Dendritic cell treated with granulocyte-macrophage colony-stimulating factor and Interleukin-4, amounts not matched to agents 40 ng/mL and 50 ng/mL, for 4 days (primary cell): ENCODE measurements at regions not wholly inside any gene's neighbourhood (a gene's known extent, or its start where the extent isn't known, plus 50 kb on each side); places are given as distances from the start of the nearest gene placed in this dataset.

Experiments
- H3K27ac Mint-ChIP-seq: one replicate; pipeline ENCODE4 v1.8.0; 2022; ENCODE audit warnings: mild to moderate bottlenecking, mixed read lengths
- H3K27me3 Mint-ChIP-seq: one replicate; pipeline ENCODE4 v1.8.0; 2022; ENCODE audit warnings: mild to moderate bottlenecking, mixed read lengths
- H3K36me3 Mint-ChIP-seq: one replicate; pipeline ENCODE4 v1.8.0; 2022; ENCODE audit warnings: low read depth, mixed read lengths
- H3K4me1 Mint-ChIP-seq: one replicate; pipeline ENCODE4 v1.8.0; 2022; ENCODE audit warnings: low read depth, mixed read lengths
- H3K4me3 Mint-ChIP-seq: one replicate; pipeline ENCODE4 v1.8.0; 2022; ENCODE audit warnings: mild to moderate bottlenecking, moderate library complexity, mixed read lengths
- H3K9me3 Mint-ChIP-seq: one replicate; pipeline ENCODE4 v1.8.0; 2022; ENCODE audit warnings: mixed read lengths
- intact Hi-C: fragments of 100-400 bp; cut with micrococcal nuclease; formaldehyde crosslinking; loops from one replicate; pipeline ENCODE4 v1.15.0; 2022

DNA sequence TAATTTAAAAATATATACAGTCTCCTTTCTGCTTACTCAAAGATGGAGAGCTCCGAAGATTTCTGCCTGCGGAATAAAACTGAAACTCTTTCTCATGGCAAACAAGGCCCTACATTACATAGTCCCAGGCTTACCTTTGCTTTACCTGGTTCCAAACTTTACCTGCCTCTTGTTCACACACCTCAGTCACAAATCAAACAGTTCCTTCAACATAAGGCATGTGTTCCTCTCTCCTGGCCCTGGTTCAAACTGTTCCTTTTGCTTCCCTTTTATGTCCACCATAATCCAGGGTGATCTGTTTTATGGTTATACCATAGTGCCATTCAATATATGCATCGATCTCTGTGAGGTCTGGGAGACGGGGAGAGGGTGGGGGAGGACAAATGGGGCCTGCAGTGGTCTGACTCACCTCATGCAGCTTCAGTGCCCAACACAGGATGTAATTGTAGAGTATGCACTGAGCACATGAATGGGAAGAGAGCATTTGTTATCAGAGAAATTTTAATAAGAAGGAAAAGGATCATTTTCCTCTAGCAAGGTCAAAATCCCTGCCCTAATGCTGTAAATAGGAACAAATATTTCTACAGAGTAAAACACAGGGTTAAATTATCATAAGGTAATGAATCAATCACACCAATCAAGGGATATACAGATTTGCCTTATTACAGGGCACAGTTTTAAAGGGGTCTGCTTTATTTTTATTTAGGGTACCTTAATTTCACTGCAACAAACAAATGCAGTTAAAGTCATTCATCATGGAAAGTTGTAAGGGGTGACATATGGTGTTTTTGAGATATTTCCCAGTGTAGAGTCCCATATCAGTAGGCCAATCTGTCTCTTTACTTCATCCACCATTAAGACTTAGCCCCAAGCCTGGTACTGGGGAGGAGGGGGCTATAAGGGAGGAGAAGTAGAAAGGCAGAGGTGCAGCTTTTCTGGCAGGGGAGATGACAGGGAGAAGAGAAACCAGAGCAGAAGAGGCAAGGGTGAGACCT lies 88.8 kb upstream of the PDE1C start:
- Mint-ChIP-seq H3K27ac (no peak overlapping the region), H3K9me3 (no peaks in the 10 kb centered on the region), H3K4me3 (no peak overlapping the region), H3K36me3 (no peaks in the 10 kb centered on the region), H3K4me1 (no peaks in the 10 kb centered on the region), H3K27me3 (no peaks in the 10 kb centered on the region)
- intact Hi-C loops = no loop called here

DNA sequence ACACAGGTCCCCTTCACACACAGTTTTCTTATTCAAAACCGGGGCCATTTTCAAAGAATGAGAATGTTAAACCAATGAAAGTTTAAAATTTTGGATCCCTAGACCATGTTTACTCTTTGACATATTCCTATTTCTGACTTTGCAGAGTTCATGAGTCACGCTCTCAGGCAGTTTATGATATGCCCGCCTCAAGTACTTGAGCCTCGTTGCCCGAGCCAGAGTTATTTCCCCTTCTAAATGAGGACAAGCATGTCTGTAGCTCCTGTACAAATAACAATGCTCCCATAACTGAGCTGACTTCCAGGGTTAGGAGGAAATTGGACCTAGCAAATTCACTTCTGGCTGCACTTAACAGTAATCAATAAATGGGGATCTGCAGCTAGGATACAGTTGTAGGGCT lies 87.9 kb upstream of the PDE1C start:
- Mint-ChIP-seq H3K4me3 (no peak overlapping the region), H3K27me3 (no peaks in the 10 kb centered on the region), H3K9me3 (no peaks in the 10 kb centered on the region), H3K27ac (no peak overlapping the region), H3K4me1 (no peaks in the 10 kb centered on the region), H3K36me3 (no peaks in the 10 kb centered on the region)
- intact Hi-C loops = no loop called here

DNA sequence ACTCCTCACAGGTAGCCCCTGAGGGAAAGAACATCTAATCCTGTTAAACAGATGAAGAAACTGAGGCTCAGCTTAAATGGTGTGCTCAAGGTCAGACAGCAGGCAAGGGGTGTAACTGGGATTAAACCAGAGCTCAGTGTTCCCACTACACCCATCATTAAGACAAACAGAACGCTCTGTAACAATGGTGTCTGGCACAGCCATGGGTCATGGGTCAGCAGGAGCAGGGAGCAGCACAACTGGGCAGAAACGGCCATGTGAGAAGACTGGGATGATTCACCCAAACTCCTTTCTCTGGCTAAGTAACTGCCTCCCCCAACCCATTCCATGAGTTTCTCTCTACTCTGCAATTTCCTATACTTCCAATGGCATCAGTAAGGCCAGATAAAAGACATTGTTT lies 85.5 kb upstream of the PDE1C start:
- no peak overlapping the region for H3K4me3 Mint-ChIP-seq
- H3K36me3 Mint-ChIP-seq = no peaks in the 10 kb centered on the region
- intact Hi-C loops = no loop called here
- no peaks in the 10 kb centered on the region for H3K27me3 Mint-ChIP-seq
- H3K4me1 Mint-ChIP-seq = no peaks in the 10 kb centered on the region
- H3K9me3 Mint-ChIP-seq = no peaks in the 10 kb centered on the region
- no peak overlapping the region for H3K27ac Mint-ChIP-seq

DNA sequence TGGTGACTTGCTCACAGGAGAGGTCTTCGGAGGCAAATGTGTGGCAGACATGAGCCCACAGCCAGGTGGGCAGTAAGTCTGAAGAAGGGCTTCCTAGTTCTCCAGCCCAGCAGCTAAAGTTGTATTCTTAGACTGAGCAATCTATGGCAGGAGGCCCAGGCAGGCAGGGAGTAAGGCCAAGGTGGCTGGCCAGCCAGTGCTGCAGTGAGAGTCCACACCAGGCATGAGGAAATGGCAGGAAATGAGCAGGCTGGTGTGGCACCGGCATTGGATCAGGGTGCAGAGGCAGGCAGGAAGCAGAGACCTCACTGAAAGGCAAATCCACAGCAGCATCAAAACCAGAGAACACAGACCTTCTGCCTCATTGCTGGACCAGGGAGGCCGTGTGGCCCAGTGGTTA lies 84.6 kb upstream of the PDE1C start:
- no peaks in the 10 kb centered on the region for H3K27me3 Mint-ChIP-seq
- intact Hi-C loops = no loop called here
- H3K36me3 Mint-ChIP-seq = no peaks in the 10 kb centered on the region
- H3K27ac Mint-ChIP-seq = no peak overlapping the region
- no peak overlapping the region for H3K4me3 Mint-ChIP-seq
- H3K4me1 Mint-ChIP-seq = no peaks in the 10 kb centered on the region
- H3K9me3 Mint-ChIP-seq = no peaks in the 10 kb centered on the region

DNA sequence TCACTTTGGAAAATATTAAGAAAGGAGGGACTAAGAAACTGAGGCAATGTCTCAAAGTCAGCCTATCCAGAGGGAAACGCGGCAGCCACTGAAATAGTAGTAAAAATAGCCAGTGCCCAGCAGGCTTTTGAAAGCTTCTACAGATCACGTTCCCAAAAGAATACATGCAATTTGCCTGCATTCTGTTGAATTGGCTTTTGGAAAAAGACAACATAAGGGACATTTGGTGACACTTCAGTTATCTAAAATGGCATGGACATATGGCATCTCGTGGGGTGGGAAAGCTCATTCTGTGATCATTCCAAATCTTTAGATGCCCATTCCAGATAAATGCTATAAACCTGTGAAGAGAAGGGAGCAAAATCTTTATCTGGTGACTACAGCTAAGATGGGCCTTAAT lies 82.8 kb upstream of the PDE1C start:
- H3K4me1 Mint-ChIP-seq = no peaks in the 10 kb centered on the region
- H3K36me3 Mint-ChIP-seq = no peaks in the 10 kb centered on the region
- no peaks in the 10 kb centered on the region for H3K9me3 Mint-ChIP-seq
- no peaks in the 10 kb centered on the region for H3K27me3 Mint-ChIP-seq
- intact Hi-C loops = no loop called here
- H3K27ac Mint-ChIP-seq = no peak overlapping the region
- H3K4me3 Mint-ChIP-seq = no peak overlapping the region

DNA sequence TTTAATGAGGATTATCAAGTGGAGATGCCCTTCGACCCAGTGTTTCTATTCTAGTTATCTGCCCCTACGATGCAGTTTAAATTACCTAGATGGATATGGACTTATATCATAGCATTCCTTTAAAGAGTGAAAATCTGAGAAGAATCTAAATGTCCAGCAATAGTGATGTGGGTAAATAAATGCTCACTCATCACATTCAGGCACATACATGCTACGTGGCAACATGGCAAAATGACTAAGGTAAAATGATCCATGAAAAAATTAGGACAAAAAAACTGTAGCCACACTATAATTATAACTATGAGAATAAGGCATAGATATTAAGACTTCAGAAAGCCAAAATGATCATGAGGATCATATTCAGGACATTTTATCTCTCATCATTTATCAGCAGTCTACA lies 82.4 kb upstream of the PDE1C start:
- Mint-ChIP-seq H3K27ac (no peak overlapping the region), H3K9me3 (no peaks in the 10 kb centered on the region), H3K27me3 (no peaks in the 10 kb centered on the region), H3K36me3 (no peaks in the 10 kb centered on the region), H3K4me3 (no peak overlapping the region), H3K4me1 (no peaks in the 10 kb centered on the region)
- intact Hi-C loops = no loop called here

DNA sequence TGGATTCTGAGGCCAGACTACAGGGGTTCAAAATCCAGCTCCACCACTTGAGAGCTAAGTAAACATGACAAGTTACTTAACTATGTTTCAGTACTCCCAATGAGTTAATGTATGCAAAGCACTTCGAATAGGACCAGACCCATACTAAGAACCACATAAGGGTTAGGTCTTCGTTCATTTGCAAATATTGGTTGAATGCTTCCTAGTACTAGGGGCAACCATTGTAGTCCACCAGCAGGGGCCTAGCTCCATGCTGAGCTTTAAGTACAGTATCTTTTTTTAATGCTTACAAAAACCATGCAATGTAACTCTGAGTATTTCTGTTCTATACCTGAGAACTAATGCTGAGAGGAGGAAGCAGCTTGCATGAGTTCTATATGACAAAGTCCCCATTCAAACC lies 80.4 kb upstream of the PDE1C start:
- intact Hi-C loops = no loop called here
- Mint-ChIP-seq H3K4me1 (no peaks in the 10 kb centered on the region), H3K4me3 (no peak overlapping the region), H3K27me3 (no peaks in the 10 kb centered on the region), H3K27ac (no peak overlapping the region), H3K9me3 (no peaks in the 10 kb centered on the region), H3K36me3 (no peaks in the 10 kb centered on the region)

DNA sequence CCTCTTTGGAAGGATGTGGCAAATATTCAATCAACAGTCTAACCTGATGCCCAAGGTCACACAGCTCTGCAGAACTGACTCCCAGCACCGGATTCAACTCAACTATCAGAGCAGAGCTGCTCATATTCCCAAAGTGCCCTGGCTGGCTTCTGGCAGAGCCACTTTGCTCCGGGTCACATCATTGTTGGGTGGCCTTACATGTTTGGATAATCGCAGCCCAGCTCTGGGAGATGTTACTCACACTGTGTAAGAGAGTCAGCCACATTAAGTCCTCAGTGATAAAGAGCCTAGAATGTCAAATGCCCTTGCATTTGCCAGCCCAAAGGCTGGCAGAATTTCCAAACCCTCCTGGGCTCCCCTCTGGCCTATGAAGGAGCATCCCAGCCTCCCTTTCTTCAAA lies 79.8 kb upstream of the PDE1C start:
- H3K27ac Mint-ChIP-seq = no peak overlapping the region
- H3K9me3 Mint-ChIP-seq = no peaks in the 10 kb centered on the region
- H3K36me3 Mint-ChIP-seq = no peaks in the 10 kb centered on the region
- no peaks in the 10 kb centered on the region for H3K4me1 Mint-ChIP-seq
- H3K27me3 Mint-ChIP-seq = no peaks in the 10 kb centered on the region
- intact Hi-C loops = no loop called here
- H3K4me3 Mint-ChIP-seq = no peak overlapping the region

DNA sequence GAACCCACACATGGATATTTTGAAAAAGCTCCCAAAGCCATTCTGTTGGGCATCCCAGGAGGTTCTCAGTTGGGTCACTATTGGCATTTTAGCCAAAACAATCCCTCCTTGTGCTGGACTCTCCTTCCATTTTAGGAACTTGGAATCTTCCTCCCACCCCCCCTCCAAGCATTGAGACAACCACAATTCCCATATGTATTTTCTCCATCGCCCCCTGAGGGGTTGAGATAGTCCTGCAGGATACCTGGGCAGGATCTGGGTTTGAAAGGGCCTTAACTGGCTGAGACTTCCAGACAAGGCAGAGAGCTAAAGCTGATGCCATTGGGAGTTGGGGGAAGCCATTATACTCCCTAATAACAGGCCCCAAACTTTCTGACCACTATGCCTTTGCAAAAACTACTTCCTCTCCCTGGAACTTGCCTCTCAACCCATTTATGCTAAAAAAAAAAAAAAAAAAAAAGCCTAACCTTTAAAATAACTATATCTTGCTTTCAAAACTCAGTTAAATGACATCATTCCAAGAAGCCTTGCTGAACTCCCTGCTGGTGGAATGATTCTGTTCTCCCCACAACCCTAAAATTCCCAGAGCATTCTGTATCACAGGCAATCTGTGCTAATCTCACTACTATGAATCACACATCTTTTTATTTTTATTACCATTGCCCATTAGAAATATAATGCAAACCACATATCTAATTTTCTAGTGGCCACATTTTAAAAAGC lies 77.5 kb upstream of the PDE1C start:
- no peaks in the 10 kb centered on the region for H3K9me3 Mint-ChIP-seq

DNA sequence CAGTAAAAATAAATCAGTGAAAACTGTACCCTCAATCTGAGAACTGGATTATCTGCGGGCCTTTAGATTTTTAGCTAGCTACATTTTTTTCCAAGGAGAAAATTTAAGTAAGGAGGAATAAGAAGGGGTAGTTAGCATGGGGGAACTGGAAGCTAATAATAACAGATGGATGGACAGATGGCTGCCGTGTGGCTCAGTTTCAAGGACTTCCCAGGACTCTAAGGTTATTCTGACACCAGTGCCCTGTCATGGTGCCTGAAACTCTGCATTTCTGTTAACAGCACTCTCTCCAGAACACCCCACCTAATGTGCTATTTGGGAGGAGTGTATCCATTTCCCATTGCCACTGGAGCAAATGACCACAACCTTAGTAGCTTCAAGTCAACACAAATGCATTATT lies 75.7 kb upstream of the PDE1C start:
- Mint-ChIP-seq H3K4me1 (no peaks in the 10 kb centered on the region), H3K27me3 (no peaks in the 10 kb centered on the region), H3K4me3 (no peak overlapping the region), H3K27ac (no peak overlapping the region), H3K36me3 (no peaks in the 10 kb centered on the region), H3K9me3 (no peaks in the 10 kb centered on the region)
- intact Hi-C loops = no loop called here

More for the DNA sequence above, 77.5 kb upstream of the PDE1C start:
- no peaks in the 10 kb centered on the region for H3K27me3 Mint-ChIP-seq
- no peaks in the 10 kb centered on the region for H3K4me1 Mint-ChIP-seq
- no peak overlapping the region for H3K27ac Mint-ChIP-seq
- H3K4me3 Mint-ChIP-seq = no peak overlapping the region
- no peaks in the 10 kb centered on the region for H3K36me3 Mint-ChIP-seq
- intact Hi-C loops = no loop called here

DNA sequence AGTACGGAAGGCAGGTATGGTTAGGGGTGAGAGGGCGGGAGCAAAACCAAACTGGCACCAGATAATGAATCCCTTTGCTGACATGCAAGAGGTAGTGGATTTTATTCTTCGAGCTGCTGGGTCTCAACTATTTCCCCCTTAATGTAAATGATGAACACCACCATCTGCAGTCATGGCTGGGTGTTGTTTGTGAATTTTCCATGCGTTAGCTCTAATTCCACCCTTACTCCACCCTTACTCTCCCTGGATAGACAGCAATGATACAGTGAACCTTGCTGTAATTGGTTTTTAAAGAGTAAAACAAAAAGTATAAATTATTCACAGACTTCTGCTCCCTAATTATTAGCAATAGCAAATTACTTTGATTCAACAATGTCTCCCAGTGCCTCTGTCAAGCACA lies 74.5 kb upstream of the PDE1C start:
- Mint-ChIP-seq H3K36me3 (no peaks in the 10 kb centered on the region), H3K9me3 (no peaks in the 10 kb centered on the region), H3K27me3 (no peaks in the 10 kb centered on the region), H3K27ac (no peak overlapping the region), H3K4me1 (no peaks in the 10 kb centered on the region), H3K4me3 (no peak overlapping the region)
- intact Hi-C loops = no loop called here

DNA sequence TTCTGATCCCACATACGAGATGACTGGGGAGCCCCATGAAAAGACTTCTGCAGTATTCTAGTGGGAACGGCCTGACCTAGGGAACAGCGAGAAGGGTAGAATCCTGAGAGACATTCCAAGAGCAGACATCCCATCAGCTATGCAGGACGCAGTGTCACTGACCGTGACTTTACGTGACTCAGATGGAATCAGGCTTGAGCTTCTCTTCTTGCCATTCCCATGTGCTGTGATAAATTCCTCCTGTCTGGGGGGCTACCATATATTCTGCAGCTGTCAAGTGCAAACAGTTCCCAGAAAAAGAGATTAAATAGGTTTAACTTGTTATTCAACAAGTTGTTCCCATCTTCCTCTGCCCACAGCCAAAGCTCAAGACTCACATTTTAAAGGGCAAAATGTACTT lies 73.1 kb upstream of the PDE1C start:
- Mint-ChIP-seq H3K4me1 (no peaks in the 10 kb centered on the region), H3K27me3 (no peaks in the 10 kb centered on the region)

DNA sequence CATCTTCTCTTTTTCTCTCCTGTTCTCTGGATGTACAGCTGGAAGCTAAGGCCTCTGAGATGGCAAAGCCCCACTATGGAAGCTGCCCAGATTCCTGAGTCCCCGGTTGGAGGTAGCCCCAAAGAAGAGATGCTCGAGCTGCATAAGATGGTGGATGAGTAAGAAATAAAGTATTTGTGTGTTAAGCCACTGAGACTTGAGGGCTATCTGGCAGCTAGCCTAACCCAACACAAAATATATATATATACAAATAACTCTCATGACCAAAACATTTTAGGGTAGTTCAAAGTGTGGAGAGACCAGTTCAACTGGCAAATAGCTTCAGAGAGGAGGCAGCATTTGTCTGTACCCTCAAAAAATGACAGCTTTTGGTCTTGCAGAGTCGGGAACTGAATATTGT lies 72.4 kb upstream of the PDE1C start:
- Mint-ChIP-seq H3K4me1 (no peaks in the 10 kb centered on the region), H3K27me3 (no peaks in the 10 kb centered on the region), H3K4me3 (no peak overlapping the region), H3K27ac (no peak overlapping the region), H3K36me3 (no peaks in the 10 kb centered on the region), H3K9me3 (no peaks in the 10 kb centered on the region)
- intact Hi-C loops = no loop called here

More for the DNA sequence above, 73.1 kb upstream of the PDE1C start:
- intact Hi-C loops = no loop called here
- H3K36me3 Mint-ChIP-seq = no peaks in the 10 kb centered on the region
- H3K27ac Mint-ChIP-seq = no peak overlapping the region
- H3K9me3 Mint-ChIP-seq = no peaks in the 10 kb centered on the region
- no peak overlapping the region for H3K4me3 Mint-ChIP-seq

DNA sequence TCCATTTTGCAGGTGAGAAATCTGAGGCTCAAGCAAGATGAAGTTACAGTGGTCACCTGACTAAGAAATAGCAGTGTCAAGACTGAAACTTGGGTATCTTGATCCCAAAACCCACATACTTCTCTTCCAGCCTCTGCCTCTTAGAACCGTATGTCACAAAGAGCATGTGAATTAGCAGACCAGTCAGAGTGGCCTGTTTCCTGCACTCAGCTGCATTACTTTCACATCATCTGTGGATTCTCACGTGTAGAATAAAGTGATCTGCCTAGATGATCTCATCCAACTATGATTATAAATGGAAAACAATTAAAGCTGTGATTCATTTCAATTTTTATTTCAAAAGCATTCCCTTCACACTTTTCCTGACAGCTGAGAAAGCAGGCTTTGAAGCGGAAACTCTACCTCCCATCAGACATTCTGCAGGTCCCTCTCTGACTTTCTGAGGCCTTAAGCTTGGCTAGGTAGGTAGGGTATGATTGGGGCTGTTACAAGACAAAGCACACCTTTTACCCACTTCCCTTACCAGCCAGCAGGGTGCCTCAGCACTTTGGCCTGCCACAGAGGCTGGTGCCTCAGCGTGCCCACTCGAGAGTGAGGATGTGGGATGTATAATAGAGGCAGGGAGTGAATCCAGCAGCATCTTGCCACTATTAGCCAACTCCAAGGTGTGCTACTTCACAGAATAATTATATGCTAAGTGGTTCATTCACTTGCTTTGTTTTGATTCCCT lies 70.2 kb upstream of the PDE1C start:
- intact Hi-C loops = no loop called here
- no peak overlapping the region for H3K27ac Mint-ChIP-seq
- no peaks in the 10 kb centered on the region for H3K36me3 Mint-ChIP-seq
- H3K4me1 Mint-ChIP-seq = no peaks in the 10 kb centered on the region
- H3K4me3 Mint-ChIP-seq = no peak overlapping the region
- H3K27me3 Mint-ChIP-seq = no peaks in the 10 kb centered on the region
- no peaks in the 10 kb centered on the region for H3K9me3 Mint-ChIP-seq
